Limb (tissue), 2 donors: ENCODE measurements at regions not wholly inside any gene's neighbourhood (a gene's known extent, or its start where the extent isn't known, plus 50 kb on each side); places are given as distances from the start of the nearest gene placed in this dataset.

Experiments
- DNase-seq, 2 donors: peaks; one replicate each; pipeline ENCODE4 v3.0.0-alpha.2; 2016; ENCODE audit errors: extremely low spot score in 2 of 2

DNA sequence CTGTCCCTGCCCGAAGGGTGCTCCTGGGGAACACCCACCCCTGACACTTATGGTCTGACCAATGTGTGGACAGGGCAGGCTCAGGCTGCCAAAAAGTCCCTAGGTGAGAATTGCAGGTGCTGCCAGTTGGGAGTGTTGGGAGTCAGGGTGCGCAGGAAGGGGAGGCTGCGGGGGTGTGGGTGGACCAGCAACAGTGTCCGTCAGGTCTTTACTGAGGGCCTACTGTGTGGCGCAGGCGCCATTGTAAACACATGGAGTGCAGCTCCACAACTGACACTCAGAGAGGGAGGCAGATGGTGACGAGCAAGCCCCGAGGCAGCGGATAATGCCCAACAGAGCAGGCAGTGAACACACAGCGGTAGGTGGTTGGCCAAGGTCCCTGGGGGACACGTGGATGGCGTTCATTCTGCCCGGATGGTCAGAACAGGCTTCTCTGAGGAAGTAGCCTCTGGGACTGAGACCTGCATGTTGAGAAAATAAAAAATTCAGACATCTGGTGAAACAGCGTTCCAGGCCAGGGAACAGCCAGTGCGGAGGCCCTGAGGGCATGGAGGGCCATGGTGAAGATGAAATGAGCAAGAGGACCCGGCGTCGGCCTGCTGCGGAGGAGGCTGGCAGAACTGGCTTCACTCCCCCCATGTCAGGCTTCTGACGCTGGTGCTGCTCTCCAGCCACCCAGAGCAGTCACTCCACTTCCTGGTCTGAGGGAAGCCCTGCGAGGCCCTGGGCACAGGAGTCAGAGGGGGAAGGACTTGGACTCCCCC lies 136.2 kb upstream of the ZBTB40 start:
- no peak for DNase-seq

DNA sequence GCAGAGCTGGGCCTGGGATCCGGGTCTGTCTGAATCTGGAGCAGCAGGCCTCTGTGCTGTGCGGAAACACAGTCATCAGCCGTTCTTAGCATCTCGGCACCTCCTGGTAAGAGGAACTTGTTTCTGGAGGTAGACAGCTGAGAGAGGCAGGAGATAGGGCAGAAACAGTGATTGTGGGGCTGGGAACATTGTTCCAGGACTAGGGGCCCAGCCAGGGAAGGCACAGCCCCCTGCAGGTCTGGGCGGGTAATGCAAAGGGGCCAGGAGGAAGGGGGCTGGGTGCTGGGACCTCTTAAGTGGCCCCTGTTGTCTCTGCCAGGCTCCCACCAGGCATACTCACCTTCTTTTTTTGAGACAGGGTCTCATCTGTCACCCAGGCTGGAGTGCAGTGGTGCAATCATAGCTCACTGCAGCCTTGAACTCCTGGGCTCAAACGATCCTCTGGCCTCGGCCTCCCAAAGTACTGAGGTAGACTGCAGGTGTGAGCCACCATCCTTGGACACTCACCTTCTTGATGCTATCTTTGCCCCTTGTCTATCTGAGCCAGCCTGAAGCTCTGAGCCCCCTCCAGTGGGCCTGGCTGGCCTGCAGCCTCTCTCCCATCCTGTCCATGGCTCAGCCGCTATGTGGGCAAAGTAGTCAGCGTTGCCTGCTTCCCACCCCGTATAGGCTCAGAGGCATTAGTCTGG lies 134.3 kb upstream of the ZBTB40 start:
- DNase-seq: peak in 1 of 2 donors; percentile 40

DNA sequence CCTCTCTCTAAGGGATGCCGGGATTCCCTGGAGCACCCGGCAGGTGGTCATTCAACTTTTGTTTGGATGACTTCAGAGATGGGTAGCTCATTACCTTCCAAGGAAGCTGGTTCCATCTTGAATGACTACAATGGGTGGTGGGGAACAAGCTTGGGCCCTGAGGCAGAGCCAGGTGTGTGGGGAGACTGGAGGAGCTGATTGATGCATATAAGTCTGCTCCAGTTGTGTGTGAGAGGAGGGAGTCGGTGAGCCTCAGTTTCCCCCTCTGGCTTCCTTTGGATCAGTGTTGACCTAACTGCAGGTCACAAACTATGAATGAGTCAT lies 133.8 kb upstream of the ZBTB40 start:
- DNase-seq: no peak

DNA sequence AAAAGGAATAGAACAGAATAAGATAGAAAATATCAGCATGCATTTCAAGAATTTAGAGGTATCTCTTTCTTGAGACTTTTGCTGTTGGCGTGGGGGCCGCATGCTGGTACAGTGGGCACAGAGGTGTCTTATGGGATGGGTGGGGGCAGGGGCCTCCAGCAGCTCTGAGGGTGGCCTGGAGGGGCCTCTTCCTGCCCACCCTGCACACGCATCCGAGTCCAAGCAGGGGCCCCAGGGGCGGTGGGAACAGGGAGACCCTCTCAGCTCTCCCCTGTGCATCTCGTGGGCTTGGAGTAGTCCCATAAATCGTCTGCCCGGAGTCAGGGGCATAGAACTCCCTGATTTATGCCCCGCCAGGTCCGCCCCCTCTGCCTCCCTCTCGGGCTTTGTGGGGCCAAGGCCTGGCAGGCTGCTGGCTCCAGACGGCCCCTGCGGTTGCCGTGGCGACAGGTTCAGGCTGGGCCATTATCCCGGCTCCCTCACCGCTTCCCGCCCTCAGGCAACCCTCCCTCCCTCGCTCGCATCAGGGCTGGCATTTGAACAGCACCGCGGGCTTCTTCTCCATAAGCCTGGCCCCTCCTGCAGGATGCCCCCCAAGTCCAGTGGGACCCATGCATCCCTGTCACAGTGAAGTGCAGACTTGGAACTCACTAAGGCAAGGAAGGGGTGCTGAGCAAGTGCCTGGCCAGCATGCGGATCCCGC lies 133.2 kb upstream of the ZBTB40 start:
- peak in 1 of 2 donors; percentile 83 for DNase-seq

DNA sequence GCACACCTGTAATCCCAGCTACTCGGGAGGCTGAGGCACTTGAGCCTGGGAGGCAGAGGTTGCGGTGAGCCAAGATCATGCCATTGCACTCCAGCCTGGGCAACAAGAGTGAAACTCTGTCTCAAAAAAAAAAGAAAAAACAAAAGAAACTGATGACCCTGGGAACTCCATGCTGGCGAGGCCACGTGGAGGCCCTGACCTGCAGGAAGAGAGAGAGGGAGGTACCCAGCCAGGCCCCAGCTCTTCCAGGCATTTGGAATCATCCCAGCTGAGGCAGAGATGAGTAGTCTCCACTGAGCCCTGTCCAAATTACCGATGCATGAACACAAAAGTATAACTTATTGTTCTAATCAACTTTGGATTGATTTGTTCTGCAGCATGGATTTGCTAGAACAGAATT lies 132.0 kb upstream of the ZBTB40 start:
- no peak for DNase-seq

DNA sequence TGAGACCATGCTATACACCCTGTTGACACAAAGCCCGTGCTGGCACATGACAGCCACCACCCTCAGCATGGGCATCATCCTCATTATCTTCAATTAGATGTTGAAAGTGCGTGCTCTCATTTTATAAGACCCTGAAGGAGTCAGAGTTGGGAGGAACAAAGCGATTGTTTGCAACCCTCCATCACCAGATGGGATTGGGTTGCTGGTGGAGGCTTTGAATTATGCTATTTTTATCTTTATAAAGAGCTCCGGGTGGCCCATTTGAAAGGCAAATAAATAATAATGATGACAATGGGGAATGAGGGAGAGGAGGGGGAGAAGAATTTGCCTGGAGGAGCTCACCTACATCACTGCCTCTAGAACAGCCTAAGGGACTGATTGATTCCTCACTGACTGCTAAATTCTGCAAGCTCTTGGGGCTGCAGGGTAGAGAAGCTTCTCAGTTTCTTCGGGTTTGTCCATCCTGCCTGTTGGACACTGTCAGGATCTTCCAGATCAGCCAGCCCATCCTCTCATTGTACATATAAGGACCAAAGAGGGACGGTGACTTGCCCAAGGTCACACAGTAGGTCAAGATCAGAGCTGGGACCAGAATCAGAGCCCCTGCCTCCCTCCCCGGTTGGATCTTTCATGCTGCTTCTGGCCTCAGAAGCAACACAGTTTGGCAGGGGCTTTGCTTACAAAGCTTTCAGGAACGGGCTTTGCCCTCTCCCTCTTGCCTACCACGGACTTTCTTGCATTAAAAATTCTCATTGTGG lies 130.9 kb upstream of the ZBTB40 start:
- no peak for DNase-seq

DNA sequence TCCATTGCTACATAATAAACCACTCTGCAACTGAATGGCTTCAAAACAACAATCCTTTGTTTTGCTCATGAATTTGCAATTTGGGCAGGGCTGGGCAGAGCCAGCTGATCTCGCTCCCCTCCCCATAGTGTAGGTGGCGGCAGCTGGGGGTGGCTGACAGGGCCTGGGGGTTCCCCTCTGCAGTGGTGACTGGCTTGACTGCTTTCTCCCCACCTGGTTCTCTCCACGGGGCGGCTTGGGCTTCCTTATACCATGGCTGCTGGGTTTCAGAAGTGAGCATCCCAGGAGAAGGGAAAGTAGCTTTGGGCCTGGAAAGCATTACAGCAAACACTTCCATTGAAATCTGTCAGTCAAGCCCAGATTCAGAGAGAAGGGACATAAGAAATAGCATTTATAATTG lies 129.7 kb upstream of the ZBTB40 start:
- DNase-seq: no peak

DNA sequence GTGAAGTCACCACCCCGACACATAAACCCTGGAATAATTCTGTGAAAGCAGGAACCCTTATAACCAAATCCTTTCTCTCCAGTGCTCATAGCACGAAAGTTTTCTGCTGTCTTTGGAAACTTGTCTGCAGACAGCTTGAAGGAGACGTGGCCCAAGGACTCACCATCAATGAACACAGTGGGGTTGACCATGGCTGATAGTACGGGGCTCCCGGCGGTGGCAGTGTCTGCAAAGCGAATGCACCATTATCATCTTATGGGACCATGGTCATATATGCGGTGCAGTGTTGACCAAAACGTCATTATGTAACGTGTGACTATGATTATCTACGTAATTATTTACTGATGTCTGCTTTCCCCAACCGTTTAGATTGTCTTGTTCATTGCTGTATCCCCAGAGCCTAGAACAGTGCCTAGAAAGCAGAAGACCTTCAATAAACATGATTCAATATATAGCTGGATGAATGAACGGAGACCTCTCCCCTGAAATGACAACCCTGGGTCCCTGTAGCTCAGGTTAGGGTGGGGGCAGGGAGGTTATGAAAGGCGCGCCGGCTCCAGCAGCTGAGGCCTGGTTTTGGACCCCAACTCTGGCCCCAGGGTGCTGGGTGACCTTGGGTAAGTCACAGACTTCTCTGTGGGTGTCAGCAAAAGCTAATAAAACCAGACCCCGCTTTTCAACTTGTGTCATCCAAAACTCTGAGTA lies 128.4 kb upstream of the ZBTB40 start:
- no peak for DNase-seq

DNA sequence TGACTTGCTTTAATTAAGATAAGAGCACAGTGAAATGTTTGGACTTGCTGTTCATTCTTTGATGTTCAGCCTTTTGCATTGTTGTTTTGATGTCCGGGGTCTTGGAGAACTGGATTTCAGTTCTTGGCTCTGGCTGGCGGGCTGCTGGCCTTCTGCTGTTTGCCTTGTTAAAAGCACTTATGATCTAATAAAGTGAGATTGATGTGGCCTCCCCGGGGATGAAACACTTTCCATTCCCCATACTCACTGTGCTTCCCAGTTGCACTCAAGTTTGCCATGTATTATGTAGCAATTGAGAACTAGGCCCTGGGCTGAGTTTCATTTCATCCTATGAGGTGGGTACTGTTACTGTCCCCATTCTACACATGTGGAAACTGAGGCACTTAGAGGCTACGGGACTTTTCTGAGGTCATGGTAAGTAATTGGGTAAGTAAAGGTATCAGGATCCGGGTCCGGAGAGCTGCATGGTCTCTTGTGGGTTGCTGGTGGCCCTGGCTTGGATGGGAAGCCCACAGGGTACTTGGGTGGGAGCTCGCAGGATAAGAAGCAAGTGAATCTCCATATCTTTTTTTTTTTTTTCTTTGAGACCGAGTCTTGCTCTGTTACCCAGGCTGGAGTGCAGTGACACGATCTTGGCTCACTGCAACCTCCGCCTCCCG lies 127.7 kb upstream of the ZBTB40 start:
- no peak for DNase-seq

DNA sequence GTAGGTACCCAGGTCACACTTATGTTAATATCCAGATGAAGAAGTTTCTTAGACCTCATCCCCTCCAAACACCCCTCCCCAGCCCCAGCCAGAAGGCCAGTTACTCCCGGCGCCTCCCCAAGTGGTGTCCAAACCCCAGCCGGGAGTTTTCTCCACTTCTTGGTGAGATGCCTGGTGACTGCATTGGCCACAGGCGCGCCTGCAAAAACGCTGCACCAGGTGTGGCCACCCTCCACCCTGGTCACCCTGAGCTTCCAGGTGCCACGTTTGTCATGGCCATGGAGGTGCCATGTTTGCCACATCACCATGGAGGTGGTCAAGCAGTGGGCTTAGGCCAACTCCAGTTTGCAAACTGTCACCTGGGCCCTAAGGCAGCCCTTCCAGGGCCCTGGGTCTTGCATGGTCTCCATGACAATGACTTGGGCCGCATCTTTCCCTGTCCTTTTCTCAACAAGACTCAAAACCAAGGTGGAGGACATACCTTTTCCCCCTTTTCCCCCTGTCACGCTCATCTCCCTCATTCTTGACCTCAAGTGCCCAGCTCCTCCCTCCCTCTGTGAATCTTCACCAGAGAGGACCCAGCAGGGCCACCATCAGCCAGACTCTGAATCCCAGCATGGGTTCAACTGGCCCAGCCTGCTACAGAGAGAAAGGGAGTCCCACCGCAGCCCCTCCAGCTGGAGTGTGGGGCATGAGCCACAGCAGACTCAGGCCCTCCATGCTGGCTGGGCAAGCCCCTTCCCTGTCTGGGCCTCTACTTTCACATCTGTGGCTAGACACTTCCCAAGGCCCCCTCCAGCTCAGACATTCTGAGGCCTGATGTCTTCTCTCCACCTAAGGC lies 125.9 kb upstream of the ZBTB40 start:
- DNase-seq: no peak

DNA sequence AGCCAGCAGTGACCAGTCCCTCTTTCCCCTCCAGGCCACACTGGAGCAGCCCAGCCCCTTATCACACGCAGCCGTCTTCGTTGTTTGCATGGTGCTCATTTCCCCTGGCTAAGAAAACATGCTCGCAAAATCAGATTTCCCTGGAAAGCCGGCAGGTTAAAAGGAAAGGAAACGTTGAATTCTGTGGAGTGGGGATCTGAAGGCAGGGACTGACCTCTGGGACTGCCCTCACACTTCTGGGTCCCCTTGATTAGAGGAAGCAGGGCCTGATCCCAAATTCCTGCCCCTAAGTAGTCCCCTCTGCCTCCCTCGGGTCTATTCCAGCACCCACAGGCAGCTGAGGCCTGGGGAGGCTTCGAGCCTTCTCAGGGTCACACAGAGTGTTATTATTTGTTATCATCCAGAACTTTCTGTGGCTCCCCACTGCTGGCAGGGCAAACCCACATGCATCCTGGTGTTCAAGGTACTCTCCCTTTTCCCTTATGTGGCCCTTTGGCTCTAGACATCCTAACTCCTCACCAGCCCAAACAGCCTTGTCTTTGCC lies 125.2 kb upstream of the ZBTB40 start:
- DNase-seq: no peak

DNA sequence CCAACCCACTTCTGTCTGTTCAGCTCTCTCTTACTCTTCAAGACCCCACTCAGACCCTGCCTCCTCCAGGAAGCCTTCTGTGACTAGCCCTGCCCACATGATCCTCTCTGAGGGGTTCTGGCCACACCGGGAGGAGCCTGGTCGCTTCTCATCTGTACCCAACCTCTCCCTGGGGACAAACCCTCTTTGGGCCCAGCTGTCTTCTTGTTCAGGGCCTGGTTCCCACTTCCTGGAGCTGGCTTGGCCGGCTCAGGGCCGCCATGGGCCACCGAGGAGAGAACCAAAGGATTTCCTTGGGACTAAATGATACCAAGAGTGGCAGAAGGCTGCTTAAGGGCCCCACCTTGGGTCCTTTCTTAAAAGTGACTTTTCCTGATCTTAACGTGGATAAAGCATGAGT lies 124.7 kb upstream of the ZBTB40 start:
- DNase-seq: no peak

DNA sequence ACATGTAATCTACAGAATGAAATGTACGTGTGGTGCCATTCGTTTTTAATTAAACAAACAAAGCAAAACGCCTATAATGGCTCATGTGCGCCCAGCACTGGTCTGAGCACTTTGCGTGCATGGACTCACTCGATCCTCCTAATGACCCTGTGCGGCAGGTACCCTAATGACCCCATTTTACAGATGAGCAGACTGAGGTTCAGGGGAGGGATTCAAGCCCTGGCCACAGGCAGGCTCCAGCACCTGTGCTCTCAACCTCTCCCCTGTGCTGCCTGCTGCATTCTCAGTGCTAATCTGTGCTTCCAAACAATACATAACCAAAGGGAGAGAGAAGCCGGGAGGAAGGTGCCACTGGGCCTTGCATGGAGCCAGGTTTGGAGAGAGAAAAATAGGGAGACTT lies 124.2 kb upstream of the ZBTB40 start:
- DNase-seq: no peak

DNA sequence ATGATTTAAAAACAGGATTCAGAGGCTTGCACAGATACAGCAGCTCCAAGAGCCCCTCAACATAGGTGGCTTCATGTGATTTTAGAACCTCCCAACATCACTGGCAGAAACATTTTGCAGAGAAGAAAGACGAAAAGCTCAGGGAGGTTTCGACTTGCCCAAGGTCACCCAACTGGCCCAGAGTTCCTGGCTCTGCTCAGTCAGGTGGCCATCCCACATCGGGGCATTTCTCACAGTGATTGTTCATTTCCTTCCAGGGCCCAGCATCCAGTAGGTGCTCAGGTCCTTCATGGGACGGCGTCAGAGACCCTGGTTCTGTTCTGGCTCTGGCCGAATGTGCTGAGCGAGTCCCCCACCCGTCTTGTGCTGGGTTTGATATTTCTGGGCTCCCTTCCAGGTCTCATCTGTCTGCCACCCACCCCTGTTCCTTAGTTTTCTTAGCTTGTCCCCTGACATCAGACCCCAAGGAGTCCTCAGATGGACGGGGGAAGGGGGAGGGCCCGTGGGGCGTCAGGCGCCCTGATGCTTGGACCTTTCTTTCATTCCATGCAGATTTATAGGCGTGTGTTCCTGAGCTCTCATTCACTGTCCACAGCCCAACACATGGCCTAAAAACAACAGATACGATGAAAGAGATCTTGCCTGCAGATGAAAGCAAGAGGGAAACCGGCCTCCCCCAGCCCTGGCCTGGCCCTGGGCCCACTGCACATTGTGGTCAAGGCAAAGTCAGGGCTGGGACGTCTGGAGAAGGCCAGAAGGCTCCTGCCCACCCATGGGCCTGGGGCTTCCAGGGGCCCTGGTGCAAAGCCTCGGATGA lies 123.1 kb upstream of the ZBTB40 start:
- DNase-seq: peak in 1 of 2 donors; percentile 51

DNA sequence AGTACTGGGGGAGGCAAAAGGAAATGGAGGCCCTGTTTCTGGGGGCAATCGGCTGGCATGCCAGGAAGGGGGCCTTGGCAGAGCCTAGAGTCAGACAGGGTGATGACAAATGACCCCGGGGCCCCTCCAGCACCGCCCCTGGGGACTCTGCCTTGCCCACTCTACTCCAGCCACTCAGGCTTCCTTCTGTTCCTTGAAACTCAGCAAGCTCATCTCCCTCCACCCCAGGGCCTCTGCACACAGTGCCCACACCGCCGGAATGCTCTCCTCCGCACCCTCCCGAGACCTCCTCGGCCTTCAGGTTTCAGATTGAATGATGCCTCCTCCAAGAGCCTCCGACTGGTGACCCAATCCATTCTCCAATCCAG lies 122.5 kb upstream of the ZBTB40 start:
- DNase-seq: peak in 1 of 2 donors; percentile 18

DNA sequence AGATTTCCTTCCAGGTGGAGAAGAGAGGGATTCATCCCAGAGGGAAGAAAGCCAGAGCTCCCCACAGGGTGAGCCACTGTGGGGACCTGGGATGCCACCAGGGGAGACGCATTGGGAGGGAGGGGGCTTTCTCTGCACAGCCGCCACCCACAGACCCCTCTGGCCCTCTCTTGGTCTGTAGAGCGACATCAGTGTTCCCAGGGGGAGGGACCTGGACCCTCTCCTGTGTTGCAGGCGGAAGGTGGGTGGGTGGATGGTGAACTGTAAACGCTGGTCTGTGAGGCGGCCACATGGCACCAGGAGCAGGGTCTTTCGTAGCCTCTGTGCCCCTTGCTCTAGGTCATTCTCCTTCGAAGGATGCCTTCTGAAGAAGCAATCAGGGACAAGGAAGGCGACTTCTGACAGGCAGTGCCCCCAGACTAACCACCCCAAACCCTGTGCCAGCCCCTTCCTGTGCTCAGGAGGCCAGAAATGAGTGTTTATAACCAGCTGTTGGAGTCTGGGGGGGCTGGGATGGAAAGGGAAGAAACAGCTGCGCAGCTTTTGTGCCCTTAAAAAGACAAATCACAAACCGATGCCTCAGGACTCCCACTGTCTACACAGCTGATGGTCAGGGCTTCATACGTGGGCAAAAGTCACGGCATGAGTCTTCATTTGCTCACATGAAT lies 121.4 kb upstream of the ZBTB40 start:
- peak in 1 of 2 donors; percentile 34 for DNase-seq

DNA sequence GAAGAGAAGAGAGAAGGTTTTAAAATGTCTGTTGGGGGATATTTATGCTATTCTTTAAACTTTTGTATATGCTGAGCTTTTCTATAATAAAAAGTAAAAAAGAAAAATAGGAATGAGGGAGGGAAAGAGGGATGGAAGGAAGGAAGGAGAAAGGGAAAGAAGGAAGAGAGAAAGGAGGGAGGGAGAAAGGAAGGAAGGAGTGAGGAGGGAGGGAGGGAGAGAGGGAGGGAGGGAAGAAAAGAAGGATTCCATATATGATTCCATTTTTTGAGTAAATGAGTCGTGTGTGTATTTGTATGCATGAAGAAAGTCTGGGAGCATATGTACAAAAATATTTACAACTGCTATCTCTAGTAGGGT lies 120.9 kb upstream of the ZBTB40 start:
- DNase-seq: no peak
